ENCODE measurements at regions not wholly inside any gene's neighbourhood (a gene's known extent, or its start where the extent isn't known, plus 50 kb on each side); places are given as distances from the start of the nearest gene placed in this dataset.

- Mint-ChIP-seq H3K27ac (peak overlapping the region in 1 of 3 experiments; percentile 49), H3K36me3 (ENCODE audit: low read depth) (no peaks in the 10 kb centered on the region), H3K27me3 (ENCODE audit: low read depth) (no peaks in the 10 kb centered on the region), H3K4me3 (no peak overlapping the region), H3K9me3 (no peaks in the 10 kb centered on the region), H3K4me1 (no peaks in the 10 kb centered on the region)
- no peak for TF ChIP-seq CTCF (IDR thresholded peaks at IDR 0.05; ENCODE audit: unreplicated experiment in 3 of 3)
Measured at GRCh38 chr2:195590861-195591205, 66.2 kb upstream of the SLC39A10 start.

- Mint-ChIP-seq H3K27me3 (ENCODE audit: low read depth) (no peaks in the 10 kb centered on the region), H3K36me3 (ENCODE audit: low read depth) (no peaks in the 10 kb centered on the region), H3K4me1 (no peaks in the 10 kb centered on the region), H3K4me3 (no peak overlapping the region), H3K9me3 (no peaks in the 10 kb centered on the region), H3K27ac (peak overlapping the region in 1 of 3 experiments; percentile 49)
- no peak for TF ChIP-seq CTCF (IDR thresholded peaks at IDR 0.05; ENCODE audit: unreplicated experiment in 3 of 3)
Measured at GRCh38 chr2:195590199-195590860, 66.7 kb upstream of the SLC39A10 start.

GRCh38 chr2:195587966-195588365 is 69.1 kb upstream of the SLC39A10 start:
- H3K4me1 Mint-ChIP-seq, result no peaks in the 10 kb centered on the region
- H3K27ac Mint-ChIP-seq, result no peak overlapping the region
- no peak for TF ChIP-seq CTCF (IDR thresholded peaks at IDR 0.05; ENCODE audit: unreplicated experiment in 3 of 3)
- no peaks in the 10 kb centered on the region for H3K36me3 Mint-ChIP-seq (ENCODE audit: low read depth)
- H3K27me3 Mint-ChIP-seq (ENCODE audit: low read depth), result no peaks in the 10 kb centered on the region
- H3K4me3 Mint-ChIP-seq, result no peak overlapping the region
- no peaks in the 10 kb centered on the region for H3K9me3 Mint-ChIP-seq

GRCh38 chr2:195586062-195586714 is 70.8 kb upstream of the SLC39A10 start:
- Mint-ChIP-seq H3K4me3 (no peak overlapping the region), H3K9me3 (no peaks in the 10 kb centered on the region), H3K36me3 (ENCODE audit: low read depth) (no peaks in the 10 kb centered on the region), H3K27me3 (ENCODE audit: low read depth) (no peaks in the 10 kb centered on the region), H3K27ac (no peak overlapping the region), H3K4me1 (no peaks in the 10 kb centered on the region)
- TF ChIP-seq CTCF (IDR thresholded peaks at IDR 0.05; ENCODE audit: unreplicated experiment in 3 of 3), result no peak

- Mint-ChIP-seq H3K27ac (no peak overlapping the region), H3K27me3 (ENCODE audit: low read depth) (no peaks in the 10 kb centered on the region), H3K4me3 (no peak overlapping the region), H3K36me3 (ENCODE audit: low read depth) (no peaks in the 10 kb centered on the region), H3K4me1 (no peaks in the 10 kb centered on the region), H3K9me3 (no peaks in the 10 kb centered on the region)
- TF ChIP-seq CTCF (IDR thresholded peaks at IDR 0.05; ENCODE audit: unreplicated experiment in 3 of 3), result no peak
Measured at GRCh38 chr2:195582188-195582587, 74.8 kb upstream of the SLC39A10 start.
